GM23338 (cell line): ENCODE measurements at regions not wholly inside any gene's neighbourhood (a gene's known extent, or its start where the extent isn't known, plus 50 kb on each side); places are given as distances from the start of the nearest gene placed in this dataset.

Experiments
- CREB1 ChIP-seq: fragments of 250-450 bp; sonication (Bioruptor Pico); IDR thresholded peaks from 2 replicates; pipeline ENCODE4 v1.5.0; 2020; ENCODE audit warnings: low read depth, mild to moderate bottlenecking, moderate library complexity
- EZH2 ChIP-seq: fragments of 200-600 bp; sonication (generic); IDR thresholded peaks from one replicate; pipeline ENCODE4 v1.8.0; 2017; ENCODE audit warnings: antibody characterized with exemption, mild to moderate bottlenecking, low read depth; ENCODE audit not compliant: unreplicated experiment
- NANOG ChIP-seq: IDR thresholded peaks from 2 replicates; pipeline ENCODE4 v1.6.1; 2016; ENCODE audit warnings: antibody characterized with exemption, borderline replicate concordance
- TF ChIP-seq, protein P1 (sequence below): fragments of 250-450 bp; sonication (Bioruptor Pico); IDR thresholded peaks from 2 replicates; pipeline ENCODE4 v1.5.0; 2020; ENCODE audit warnings: mild to moderate bottlenecking, moderate library complexity
- TF ChIP-seq, protein P2 (sequence below): IDR thresholded peaks from 2 replicates; pipeline ENCODE4 v1.6.1; 2016; ENCODE audit warnings: antibody characterized with exemption
- TF ChIP-seq, protein P3 (sequence below), 2 experiments: fragments of 200-600 bp in 1 of 2; sonication (generic) in 1 of 2; conservative IDR thresholded peaks; 2 replicates each; pipeline versions ENCODE4 v1.5.1 to v1.6.1; 2016 to 2017; ENCODE audit warnings: antibody characterized with exemption in 2 of 2, low read depth in 2 of 2, mild to moderate bottlenecking in 2 of 2, moderate library complexity in 1 of 2
- TF ChIP-seq, protein P4 (sequence below): IDR thresholded peaks from one replicate; pipeline ENCODE4 v1.6.1; 2018; ENCODE audit warnings: antibody characterized with exemption; ENCODE audit not compliant: unreplicated experiment

DNA sequence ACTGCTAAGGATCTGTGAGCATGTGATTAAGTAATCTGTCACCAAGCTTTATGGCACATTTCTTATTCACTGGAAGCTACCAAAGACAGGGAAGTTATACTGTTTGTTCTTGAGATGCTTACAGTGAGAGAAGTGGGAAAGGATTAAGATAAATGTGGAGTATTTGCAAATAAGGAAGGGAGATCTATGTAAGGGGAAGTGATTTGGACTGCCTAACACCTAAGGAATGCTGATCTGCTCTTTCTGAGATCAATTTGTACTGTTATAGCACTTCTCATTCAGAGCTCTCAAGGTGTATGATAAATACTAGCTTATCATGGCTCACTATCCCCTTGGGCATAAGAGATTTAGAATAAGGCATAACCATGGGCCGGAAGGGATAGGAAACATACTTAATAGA is 80.0 kb upstream of the NTRK2 start (continued):
- TF ChIP-seq, protein P1, sequence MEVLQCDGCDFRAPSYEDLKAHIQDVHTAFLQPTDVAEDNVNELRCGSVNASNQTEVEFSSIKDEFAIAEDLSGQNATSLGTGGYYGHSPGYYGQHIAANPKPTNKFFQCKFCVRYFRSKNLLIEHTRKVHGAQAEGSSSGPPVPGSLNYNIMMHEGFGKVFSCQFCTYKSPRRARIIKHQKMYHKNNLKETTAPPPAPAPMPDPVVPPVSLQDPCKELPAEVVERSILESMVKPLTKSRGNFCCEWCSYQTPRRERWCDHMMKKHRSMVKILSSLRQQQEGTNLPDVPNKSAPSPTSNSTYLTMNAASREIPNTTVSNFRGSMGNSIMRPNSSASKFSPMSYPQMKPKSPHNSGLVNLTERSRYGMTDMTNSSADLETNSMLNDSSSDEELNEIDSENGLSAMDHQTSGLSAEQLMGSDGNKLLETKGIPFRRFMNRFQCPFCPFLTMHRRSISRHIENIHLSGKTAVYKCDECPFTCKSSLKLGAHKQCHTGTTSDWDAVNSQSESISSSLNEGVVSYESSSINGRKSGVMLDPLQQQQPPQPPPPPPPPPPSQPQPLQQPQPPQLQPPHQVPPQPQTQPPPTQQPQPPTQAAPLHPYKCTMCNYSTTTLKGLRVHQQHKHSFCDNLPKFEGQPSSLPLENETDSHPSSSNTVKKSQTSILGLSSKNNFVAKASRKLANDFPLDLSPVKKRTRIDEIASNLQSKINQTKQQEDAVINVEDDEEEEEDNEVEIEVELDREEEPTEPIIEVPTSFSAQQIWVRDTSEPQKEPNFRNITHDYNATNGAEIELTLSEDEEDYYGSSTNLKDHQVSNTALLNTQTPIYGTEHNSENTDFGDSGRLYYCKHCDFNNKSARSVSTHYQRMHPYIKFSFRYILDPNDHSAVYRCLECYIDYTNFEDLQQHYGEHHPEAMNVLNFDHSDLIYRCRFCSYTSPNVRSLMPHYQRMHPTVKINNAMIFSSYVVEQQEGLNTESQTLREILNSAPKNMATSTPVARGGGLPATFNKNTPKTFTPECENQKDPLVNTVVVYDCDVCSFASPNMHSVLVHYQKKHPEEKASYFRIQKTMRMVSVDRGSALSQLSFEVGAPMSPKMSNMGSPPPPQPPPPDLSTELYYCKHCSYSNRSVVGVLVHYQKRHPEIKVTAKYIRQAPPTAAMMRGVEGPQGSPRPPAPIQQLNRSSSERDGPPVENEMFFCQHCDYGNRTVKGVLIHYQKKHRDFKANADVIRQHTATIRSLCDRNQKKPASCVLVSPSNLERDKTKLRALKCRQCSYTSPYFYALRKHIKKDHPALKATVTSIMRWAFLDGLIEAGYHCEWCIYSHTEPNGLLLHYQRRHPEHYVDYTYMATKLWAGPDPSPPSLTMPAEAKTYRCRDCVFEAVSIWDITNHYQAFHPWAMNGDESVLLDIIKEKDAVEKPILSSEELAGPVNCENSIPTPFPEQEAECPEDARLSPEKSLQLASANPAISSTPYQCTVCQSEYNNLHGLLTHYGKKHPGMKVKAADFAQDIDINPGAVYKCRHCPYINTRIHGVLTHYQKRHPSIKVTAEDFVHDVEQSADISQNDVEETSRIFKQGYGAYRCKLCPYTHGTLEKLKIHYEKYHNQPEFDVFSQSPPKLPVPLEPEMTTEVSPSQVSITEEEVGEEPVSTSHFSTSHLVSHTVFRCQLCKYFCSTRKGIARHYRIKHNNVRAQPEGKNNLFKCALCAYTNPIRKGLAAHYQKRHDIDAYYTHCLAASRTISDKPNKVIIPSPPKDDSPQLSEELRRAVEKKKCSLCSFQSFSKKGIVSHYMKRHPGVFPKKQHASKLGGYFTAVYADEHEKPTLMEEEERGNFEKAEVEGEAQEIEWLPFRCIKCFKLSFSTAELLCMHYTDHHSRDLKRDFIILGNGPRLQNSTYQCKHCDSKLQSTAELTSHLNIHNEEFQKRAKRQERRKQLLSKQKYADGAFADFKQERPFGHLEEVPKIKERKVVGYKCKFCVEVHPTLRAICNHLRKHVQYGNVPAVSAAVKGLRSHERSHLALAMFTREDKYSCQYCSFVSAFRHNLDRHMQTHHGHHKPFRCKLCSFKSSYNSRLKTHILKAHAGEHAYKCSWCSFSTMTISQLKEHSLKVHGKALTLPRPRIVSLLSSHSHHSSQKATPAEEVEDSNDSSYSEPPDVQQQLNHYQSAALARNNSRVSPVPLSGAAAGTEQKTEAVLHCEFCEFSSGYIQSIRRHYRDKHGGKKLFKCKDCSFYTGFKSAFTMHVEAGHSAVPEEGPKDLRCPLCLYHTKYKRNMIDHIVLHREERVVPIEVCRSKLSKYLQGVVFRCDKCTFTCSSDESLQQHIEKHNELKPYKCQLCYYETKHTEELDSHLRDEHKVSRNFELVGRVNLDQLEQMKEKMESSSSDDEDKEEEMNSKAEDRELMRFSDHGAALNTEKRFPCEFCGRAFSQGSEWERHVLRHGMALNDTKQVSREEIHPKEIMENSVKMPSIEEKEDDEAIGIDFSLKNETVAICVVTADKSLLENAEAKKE (CRISPR knock-in tag): no peak
- no peak for TF ChIP-seq NANOG
- TF ChIP-seq EZH2: no peak
- TF ChIP-seq, protein P2, sequence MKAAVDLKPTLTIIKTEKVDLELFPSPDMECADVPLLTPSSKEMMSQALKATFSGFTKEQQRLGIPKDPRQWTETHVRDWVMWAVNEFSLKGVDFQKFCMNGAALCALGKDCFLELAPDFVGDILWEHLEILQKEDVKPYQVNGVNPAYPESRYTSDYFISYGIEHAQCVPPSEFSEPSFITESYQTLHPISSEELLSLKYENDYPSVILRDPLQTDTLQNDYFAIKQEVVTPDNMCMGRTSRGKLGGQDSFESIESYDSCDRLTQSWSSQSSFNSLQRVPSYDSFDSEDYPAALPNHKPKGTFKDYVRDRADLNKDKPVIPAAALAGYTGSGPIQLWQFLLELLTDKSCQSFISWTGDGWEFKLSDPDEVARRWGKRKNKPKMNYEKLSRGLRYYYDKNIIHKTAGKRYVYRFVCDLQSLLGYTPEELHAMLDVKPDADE: no peak
- TF ChIP-seq, protein P3, sequence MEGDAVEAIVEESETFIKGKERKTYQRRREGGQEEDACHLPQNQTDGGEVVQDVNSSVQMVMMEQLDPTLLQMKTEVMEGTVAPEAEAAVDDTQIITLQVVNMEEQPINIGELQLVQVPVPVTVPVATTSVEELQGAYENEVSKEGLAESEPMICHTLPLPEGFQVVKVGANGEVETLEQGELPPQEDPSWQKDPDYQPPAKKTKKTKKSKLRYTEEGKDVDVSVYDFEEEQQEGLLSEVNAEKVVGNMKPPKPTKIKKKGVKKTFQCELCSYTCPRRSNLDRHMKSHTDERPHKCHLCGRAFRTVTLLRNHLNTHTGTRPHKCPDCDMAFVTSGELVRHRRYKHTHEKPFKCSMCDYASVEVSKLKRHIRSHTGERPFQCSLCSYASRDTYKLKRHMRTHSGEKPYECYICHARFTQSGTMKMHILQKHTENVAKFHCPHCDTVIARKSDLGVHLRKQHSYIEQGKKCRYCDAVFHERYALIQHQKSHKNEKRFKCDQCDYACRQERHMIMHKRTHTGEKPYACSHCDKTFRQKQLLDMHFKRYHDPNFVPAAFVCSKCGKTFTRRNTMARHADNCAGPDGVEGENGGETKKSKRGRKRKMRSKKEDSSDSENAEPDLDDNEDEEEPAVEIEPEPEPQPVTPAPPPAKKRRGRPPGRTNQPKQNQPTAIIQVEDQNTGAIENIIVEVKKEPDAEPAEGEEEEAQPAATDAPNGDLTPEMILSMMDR (conservative IDR thresholded peaks at IDR 0.05; ENCODE audit: low read depth in 2 of 2): no peak
- TF ChIP-seq CREB1: no peak
- TF ChIP-seq, protein P4, sequence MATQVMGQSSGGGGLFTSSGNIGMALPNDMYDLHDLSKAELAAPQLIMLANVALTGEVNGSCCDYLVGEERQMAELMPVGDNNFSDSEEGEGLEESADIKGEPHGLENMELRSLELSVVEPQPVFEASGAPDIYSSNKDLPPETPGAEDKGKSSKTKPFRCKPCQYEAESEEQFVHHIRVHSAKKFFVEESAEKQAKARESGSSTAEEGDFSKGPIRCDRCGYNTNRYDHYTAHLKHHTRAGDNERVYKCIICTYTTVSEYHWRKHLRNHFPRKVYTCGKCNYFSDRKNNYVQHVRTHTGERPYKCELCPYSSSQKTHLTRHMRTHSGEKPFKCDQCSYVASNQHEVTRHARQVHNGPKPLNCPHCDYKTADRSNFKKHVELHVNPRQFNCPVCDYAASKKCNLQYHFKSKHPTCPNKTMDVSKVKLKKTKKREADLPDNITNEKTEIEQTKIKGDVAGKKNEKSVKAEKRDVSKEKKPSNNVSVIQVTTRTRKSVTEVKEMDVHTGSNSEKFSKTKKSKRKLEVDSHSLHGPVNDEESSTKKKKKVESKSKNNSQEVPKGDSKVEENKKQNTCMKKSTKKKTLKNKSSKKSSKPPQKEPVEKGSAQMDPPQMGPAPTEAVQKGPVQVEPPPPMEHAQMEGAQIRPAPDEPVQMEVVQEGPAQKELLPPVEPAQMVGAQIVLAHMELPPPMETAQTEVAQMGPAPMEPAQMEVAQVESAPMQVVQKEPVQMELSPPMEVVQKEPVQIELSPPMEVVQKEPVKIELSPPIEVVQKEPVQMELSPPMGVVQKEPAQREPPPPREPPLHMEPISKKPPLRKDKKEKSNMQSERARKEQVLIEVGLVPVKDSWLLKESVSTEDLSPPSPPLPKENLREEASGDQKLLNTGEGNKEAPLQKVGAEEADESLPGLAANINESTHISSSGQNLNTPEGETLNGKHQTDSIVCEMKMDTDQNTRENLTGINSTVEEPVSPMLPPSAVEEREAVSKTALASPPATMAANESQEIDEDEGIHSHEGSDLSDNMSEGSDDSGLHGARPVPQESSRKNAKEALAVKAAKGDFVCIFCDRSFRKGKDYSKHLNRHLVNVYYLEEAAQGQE: no peak
